Erythroblast (primary cell): ENCODE measurements at regions not wholly inside any gene's neighbourhood (a gene's known extent, or its start where the extent isn't known, plus 50 kb on each side); places are given as distances from the start of the nearest gene placed in this dataset.

ENCODE experiments used
- GATA1 ChIP-seq: IDR thresholded peaks from 2 replicates; pipeline ENCODE4 v1.6.1; 2011; ENCODE audit warnings: low read depth, mild to moderate bottlenecking, control low read depth, low read length, moderate library complexity
- POLR2A ChIP-seq: IDR thresholded peaks from 2 replicates; pipeline ENCODE4 v1.6.1; 2011; ENCODE audit warnings: mild to moderate bottlenecking, low read length

- TF ChIP-seq POLR2A, result no peak
- no peak for TF ChIP-seq GATA1
These were observed 245.8 kb downstream of the LIG4 start for GRCh38 chr13:107969546-107969945.
